BLaER1 treated with 17β-estradiol and CSF1 and Interleukin-3, amounts not matched to agents 10 nM and 100 nM (cell line): ENCODE measurements at regions not wholly inside any gene's neighbourhood (a gene's known extent, or its start where the extent isn't known, plus 50 kb on each side); places are given as distances from the start of the nearest gene placed in this dataset.

ENCODE experiments used
- H3K27ac ChIP-seq, 11 experiments: shearing (Covaris generic); formaldehyde crosslinking; 2 replicates each; pipeline ENCODE4 v1.8.1; 2022
- H3K27me3 ChIP-seq, 11 experiments: shearing (Covaris generic); formaldehyde crosslinking; 2 replicates each; pipeline ENCODE4 v1.8.1; 2022
- H3K36me3 ChIP-seq, 11 experiments: shearing (Covaris generic); formaldehyde crosslinking; 2 replicates each; pipeline ENCODE4 v1.8.1; 2022
- H3K4me1 ChIP-seq, 10 experiments: shearing (Covaris generic); formaldehyde crosslinking; 2 replicates each; pipeline ENCODE4 v1.8.1; 2022
- H3K4me2 ChIP-seq, 11 experiments: shearing (Covaris generic); formaldehyde crosslinking; 2 replicates each; pipeline ENCODE4 v1.8.1; 2022
- H3K4me3 ChIP-seq, 10 experiments: shearing (Covaris generic); formaldehyde crosslinking; 2 replicates each; pipeline ENCODE4 v1.8.1; 2022
- H3K9ac ChIP-seq, 11 experiments: shearing (Covaris generic); formaldehyde crosslinking; 2 replicates each; pipeline ENCODE4 v1.8.1; 2022
- H3K9me3 ChIP-seq, 11 experiments: shearing (Covaris generic); formaldehyde crosslinking; replicated peaks in 1 of 11; 2 replicates each; pipeline ENCODE4 v1.8.1; 2022
- H4K20me1 ChIP-seq, 11 experiments: shearing (Covaris generic); formaldehyde crosslinking; 2 replicates each; pipeline ENCODE4 v1.8.1; 2022
- Cebpa-rat ChIP-seq, 11 experiments: shearing (Covaris generic); IDR thresholded peaks; 2 replicates each; pipeline ENCODE4 v1.8.1; 2022

- peak overlapping the region in 5 of 11 experiments; percentile 10 to 70 (median 53); a peak in 9 of 22 replicates for H3K4me2 ChIP-seq
- no peaks in the 10 kb centered on the region for H3K9me3 ChIP-seq
- TF ChIP-seq Cebpa-rat (IDR thresholded peaks at IDR 0.05) = no peak
- H3K9ac ChIP-seq = peak overlapping the region in 4 of 11 experiments; percentile 13 to 52 (median 22); a peak in 2 of 22 replicates
- no peaks in the 10 kb centered on the region for H3K27me3 ChIP-seq
- no peaks in the 10 kb centered on the region for H3K36me3 ChIP-seq
- H3K4me3 ChIP-seq = no peak overlapping the region
- peaks cover 0 to 30% (median 5%) of the 10 kb centered on the region in 10 experiments; a peak in 11 of 20 replicates for H3K4me1 ChIP-seq
- H4K20me1 ChIP-seq = no peaks in the 10 kb centered on the region
- peak overlapping the region in 5 of 11 experiments; percentile 55 to 79 (median 73); a peak in 10 of 22 replicates for H3K27ac ChIP-seq
These were observed 153.5 kb upstream of the FAM241A start for GRCh38 chr4:111991797-111992196.

GRCh38 chr4:111992351-111993168 lies 152.7 kb upstream of the FAM241A start:
- TF ChIP-seq Cebpa-rat (IDR thresholded peaks at IDR 0.05) = no peak
- peak overlapping the region in 3 of 11 experiments; percentile 53 to 70 (median 57); a peak in 5 of 22 replicates for H3K4me2 ChIP-seq
- no peaks in the 10 kb centered on the region for H4K20me1 ChIP-seq
- H3K9ac ChIP-seq = no peak overlapping the region
- no peak overlapping the region for H3K4me3 ChIP-seq
- H3K9me3 ChIP-seq = no peaks in the 10 kb centered on the region
- no peaks in the 10 kb centered on the region for H3K36me3 ChIP-seq
- H3K27ac ChIP-seq = peak overlapping the region in 3 of 11 experiments; percentile 22 to 79 (median 78); a peak in 5 of 22 replicates
- no peaks in the 10 kb centered on the region for H3K27me3 ChIP-seq
- peaks cover 0 to 34% (median 5%) of the 10 kb centered on the region in 10 experiments; a peak in 11 of 20 replicates for H3K4me1 ChIP-seq

GRCh38 chr4:111994392-111994791 lies 150.9 kb upstream of the FAM241A start:
- H3K9ac ChIP-seq = no peak overlapping the region
- H3K4me2 ChIP-seq = no peak overlapping the region
- no peaks in the 10 kb centered on the region for H4K20me1 ChIP-seq
- no peak for TF ChIP-seq Cebpa-rat (IDR thresholded peaks at IDR 0.05)
- no peaks in the 10 kb centered on the region for H3K27me3 ChIP-seq
- H3K4me1 ChIP-seq = peaks cover 0 to 40% (median 5%) of the 10 kb centered on the region in 10 experiments; a peak in 11 of 20 replicates
- H3K27ac ChIP-seq = no peak overlapping the region
- H3K36me3 ChIP-seq = no peaks in the 10 kb centered on the region
- H3K9me3 ChIP-seq = no peaks in the 10 kb centered on the region; a peak in 1 of 22 replicates
- no peak overlapping the region for H3K4me3 ChIP-seq

- Histone ChIP-seq H4K20me1 (no peaks in the 10 kb centered on the region), H3K4me2 (peak overlapping the region in 2 of 11 experiments; percentile 29 to 33; a peak in 3 of 22 replicates)
These were observed 147.5 kb upstream of the FAM241A start for GRCh38 chr4:111997785-111998184.

GRCh38 chr4:111999801-112000200 lies 145.5 kb upstream of the FAM241A start:
- no peak overlapping the region for H3K9ac ChIP-seq
- no peaks in the 10 kb centered on the region for H3K36me3 ChIP-seq
- H3K9me3 ChIP-seq = no peaks in the 10 kb centered on the region; a peak in 1 of 22 replicates
- no peak overlapping the region for H3K4me2 ChIP-seq
- no peak overlapping the region for H3K27ac ChIP-seq
- TF ChIP-seq Cebpa-rat (IDR thresholded peaks at IDR 0.05) = no peak
- H3K4me1 ChIP-seq = peaks cover 0 to 11% (median 0%) of the 10 kb centered on the region in 10 experiments; a peak in 2 of 20 replicates
- H3K4me3 ChIP-seq = no peak overlapping the region
- H3K27me3 ChIP-seq = no peaks in the 10 kb centered on the region
- no peaks in the 10 kb centered on the region for H4K20me1 ChIP-seq

More at GRCh38 chr4:111997785-111998184, 147.5 kb upstream of the FAM241A start:
- TF ChIP-seq Cebpa-rat (IDR thresholded peaks at IDR 0.05) = no peak
- no peaks in the 10 kb centered on the region for H3K27me3 ChIP-seq
- no peaks in the 10 kb centered on the region for H3K36me3 ChIP-seq
- peaks cover 0 to 15% (median 0%) of the 10 kb centered on the region in 10 experiments; a peak in 4 of 20 replicates for H3K4me1 ChIP-seq
- H3K4me3 ChIP-seq = no peak overlapping the region
- no peaks in the 10 kb centered on the region; a peak in 1 of 22 replicates for H3K9me3 ChIP-seq
- H3K27ac ChIP-seq = no peak overlapping the region
- H3K9ac ChIP-seq = no peak overlapping the region

- H3K9me3 ChIP-seq = no peaks in the 10 kb centered on the region; a peak in 1 of 22 replicates
- no peak overlapping the region for H3K4me2 ChIP-seq
- H3K27ac ChIP-seq = no peak overlapping the region
- no peak overlapping the region for H3K9ac ChIP-seq
- no peak overlapping the region for H3K4me3 ChIP-seq
- no peak for TF ChIP-seq Cebpa-rat (IDR thresholded peaks at IDR 0.05)
- no peaks in the 10 kb centered on the region for H4K20me1 ChIP-seq
- H3K4me1 ChIP-seq = peaks cover 0 to 11% (median 0%) of the 10 kb centered on the region in 10 experiments; a peak in 2 of 20 replicates
- no peaks in the 10 kb centered on the region for H3K36me3 ChIP-seq
- H3K27me3 ChIP-seq = no peaks in the 10 kb centered on the region
These were observed 144.2 kb upstream of the FAM241A start for GRCh38 chr4:112001041-112001440.

- Histone ChIP-seq H3K27ac (no peak overlapping the region), H3K36me3 (no peaks in the 10 kb centered on the region), H3K9me3 (no peaks in the 10 kb centered on the region; a peak in 1 of 22 replicates), H3K9ac (no peak overlapping the region), H4K20me1 (no peaks in the 10 kb centered on the region), H3K4me3 (no peak overlapping the region), H3K4me2 (no peak overlapping the region), H3K4me1 (peaks cover 0 to 10% (median 0%) of the 10 kb centered on the region in 10 experiments; a peak in 2 of 20 replicates), H3K27me3 (no peaks in the 10 kb centered on the region)
- no peak for TF ChIP-seq Cebpa-rat (IDR thresholded peaks at IDR 0.05)
These were observed 143.0 kb upstream of the FAM241A start for GRCh38 chr4:112002248-112002661.

GRCh38 chr4:112003231-112003907 lies 141.9 kb upstream of the FAM241A start:
- Histone ChIP-seq H3K4me1 (no peaks in the 10 kb centered on the region), H3K4me3 (no peak overlapping the region), H3K9me3 (no peaks in the 10 kb centered on the region), H4K20me1 (no peaks in the 10 kb centered on the region), H3K4me2 (no peak overlapping the region), H3K27ac (no peak overlapping the region), H3K27me3 (no peaks in the 10 kb centered on the region), H3K9ac (no peak overlapping the region), H3K36me3 (no peaks in the 10 kb centered on the region)
- TF ChIP-seq Cebpa-rat (IDR thresholded peaks at IDR 0.05) = no peak

GRCh38 chr4:112005027-112005426 lies 140.2 kb upstream of the FAM241A start:
- no peaks in the 10 kb centered on the region for H3K27me3 ChIP-seq
- H3K36me3 ChIP-seq = no peaks in the 10 kb centered on the region
- no peak overlapping the region for H3K27ac ChIP-seq
- no peak overlapping the region for H3K4me3 ChIP-seq
- H3K9ac ChIP-seq = no peak overlapping the region
- H3K4me2 ChIP-seq = no peak overlapping the region
- no peak for TF ChIP-seq Cebpa-rat (IDR thresholded peaks at IDR 0.05)
- H3K9me3 ChIP-seq = no peaks in the 10 kb centered on the region
- no peaks in the 10 kb centered on the region for H3K4me1 ChIP-seq
- H4K20me1 ChIP-seq = no peaks in the 10 kb centered on the region
